Activated CD4-positive, alpha-beta T cell treated with anti-CD3 and anti-CD28 coated beads, Interleukin-2, amount 10 ng/mL, durations not matched to agents 7 days and 5 days (primary cell): ENCODE measurements at regions not wholly inside any gene's neighbourhood (a gene's known extent, or its start where the extent isn't known, plus 50 kb on each side); places are given as distances from the start of the nearest gene placed in this dataset.
"Not testable (repeated sequence)": the region's sequence is repeated elsewhere in the genome, so short reads cannot be mapped to it uniquely, and the experiment has no call there.

Experiments
- CTCF ChIA-PET: fragments of 350-600 bp; sonication (Branson Sonifier 250); formaldehyde crosslinking; loops from one replicate; lab custom pipeline; 2021; ENCODE audit warnings: antibody characterized with exemption; lab: Charles Lee
- POLR2A ChIA-PET: fragments of 350-600 bp; sonication (Branson Sonifier 250); formaldehyde crosslinking; loops from one replicate; lab custom pipeline; 2021; ENCODE audit warnings: antibody characterized with exemption; lab: Charles Lee
- DNase-seq: peaks from one replicate; pipeline ENCODE4 v3.0.0-alpha.2; 2020
- H3K27ac Mint-ChIP-seq: one replicate; pipeline ENCODE4 v1.8.0; 2021; ENCODE audit warnings: mild to moderate bottlenecking, moderate library complexity, mixed read lengths
- H3K27me3 Mint-ChIP-seq: one replicate; pipeline ENCODE4 v1.8.0; 2021; ENCODE audit warnings: mixed read lengths
- H3K36me3 Mint-ChIP-seq: one replicate; pipeline ENCODE4 v1.8.0; 2021; ENCODE audit warnings: low read depth, mixed read lengths
- H3K4me1 Mint-ChIP-seq: one replicate; pipeline ENCODE4 v1.8.0; 2021; ENCODE audit warnings: mixed read lengths
- H3K4me3 Mint-ChIP-seq: one replicate; pipeline ENCODE4 v1.8.0; 2021; ENCODE audit warnings: mild to moderate bottlenecking, moderate library complexity, mixed read lengths
- H3K9me3 Mint-ChIP-seq: one replicate; pipeline ENCODE4 v1.8.0; 2021; ENCODE audit warnings: mixed read lengths

DNA sequence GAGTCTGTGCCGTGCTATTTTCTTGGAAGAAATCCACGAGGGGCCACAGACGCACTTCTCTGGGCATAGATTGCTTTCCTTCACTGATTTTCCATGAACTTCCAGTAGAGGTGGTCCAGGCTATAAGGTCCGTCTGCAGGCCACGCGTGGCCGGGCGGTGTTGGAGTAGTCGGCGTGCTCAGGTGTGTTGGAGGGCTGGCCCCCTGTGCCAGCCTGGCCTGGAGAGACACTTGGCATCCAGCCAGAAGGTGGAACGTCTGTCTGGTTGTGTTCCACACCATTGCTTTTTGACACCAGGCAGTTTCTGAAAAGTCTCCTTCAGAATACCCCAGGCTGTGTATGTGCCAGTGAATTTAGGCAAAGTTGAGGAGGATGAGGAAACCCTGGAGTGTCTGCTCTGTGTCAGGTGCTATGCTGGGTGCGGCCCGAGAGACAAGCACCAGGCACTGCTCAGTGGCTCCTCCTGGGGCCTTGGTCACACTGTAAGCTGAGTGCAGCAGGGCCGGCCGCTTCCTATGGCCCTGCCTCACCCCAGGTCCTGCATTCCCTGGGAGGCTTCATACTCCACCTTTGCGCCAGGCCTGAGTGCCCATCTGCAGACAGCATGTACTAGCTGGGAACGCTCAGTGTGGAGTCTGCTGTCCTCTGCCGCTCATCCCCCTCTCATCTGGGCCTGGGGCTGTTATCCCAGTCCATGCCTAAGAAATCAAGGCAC, 52.1 kb upstream of the TAMM41 start:
- H3K4me1 Mint-ChIP-seq = no peaks in the 10 kb centered on the region

DNA sequence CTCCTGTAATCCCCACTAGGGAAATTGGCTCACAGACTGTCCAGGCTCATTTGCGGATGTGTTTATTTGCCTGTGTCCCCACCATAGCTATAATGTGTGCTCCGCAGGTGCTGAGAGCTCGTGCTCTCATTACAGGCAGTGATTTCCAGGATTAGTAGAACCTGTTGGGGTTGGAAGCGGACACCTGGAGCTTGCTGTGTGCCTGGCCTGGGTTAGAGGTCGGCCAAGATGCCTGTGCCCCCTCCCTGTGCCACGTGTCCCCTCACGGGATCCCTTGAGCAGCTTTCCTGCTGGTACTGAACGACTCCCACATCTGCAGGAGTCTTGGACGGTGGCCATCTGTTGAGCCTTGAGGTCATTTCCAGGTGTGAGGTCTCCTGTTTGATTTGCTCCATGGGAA, 52.7 kb upstream of the TAMM41 start:
- H3K4me3 Mint-ChIP-seq, CTCF ChIA-PET, H3K9me3 Mint-ChIP-seq: not testable (repeated sequence)

More for the DNA sequence above, 52.1 kb upstream of the TAMM41 start:
- POLR2A ChIA-PET = no interaction called here
- Mint-ChIP-seq H3K9me3 (no peaks in the 10 kb centered on the region), H3K36me3 (no peaks in the 10 kb centered on the region), H3K4me3 (no peak overlapping the region), H3K27me3 (peaks cover 23% of the 10 kb centered on the region), H3K27ac (no peak overlapping the region)
- no peak for DNase-seq
- CTCF ChIA-PET = no interaction called here

DNA sequence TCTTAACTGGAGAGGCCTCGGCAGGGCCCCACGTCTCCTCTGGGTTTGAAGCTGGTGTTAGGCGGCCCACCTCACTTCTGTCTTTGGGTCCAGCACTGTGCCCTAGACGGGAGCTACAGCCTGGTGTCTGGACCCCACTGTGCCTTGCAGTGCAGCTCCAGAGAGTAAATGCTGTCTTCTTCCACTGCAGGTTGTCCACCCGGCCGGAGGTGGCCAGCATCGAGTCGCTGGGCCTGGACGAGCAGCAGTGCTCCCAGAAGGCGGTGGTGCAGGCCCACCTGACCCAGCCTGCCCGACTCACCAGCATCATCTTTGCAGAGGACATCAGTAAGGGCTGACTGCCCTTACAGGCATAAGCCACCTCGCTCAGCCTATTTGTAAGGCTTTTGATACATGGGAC, 53.1 kb upstream of the TAMM41 start:
- POLR2A ChIA-PET = no interaction called here
- Mint-ChIP-seq H3K4me1 (no peaks in the 10 kb centered on the region), H3K27ac (no peak overlapping the region), H3K36me3 (no peaks in the 10 kb centered on the region), H3K9me3 (no peaks in the 10 kb centered on the region), H3K4me3 (no peak overlapping the region), H3K27me3 (peaks cover 18% of the 10 kb centered on the region)
- DNase-seq = no peak
- CTCF ChIA-PET = no interaction called here

More for the DNA sequence above, 52.7 kb upstream of the TAMM41 start:
- H3K36me3 Mint-ChIP-seq, H3K27ac Mint-ChIP-seq, DNase-seq, POLR2A ChIA-PET, H3K4me1 Mint-ChIP-seq: not testable (repeated sequence)
- H3K27me3 Mint-ChIP-seq = peaks cover 18% of the 10 kb centered on the region

DNA sequence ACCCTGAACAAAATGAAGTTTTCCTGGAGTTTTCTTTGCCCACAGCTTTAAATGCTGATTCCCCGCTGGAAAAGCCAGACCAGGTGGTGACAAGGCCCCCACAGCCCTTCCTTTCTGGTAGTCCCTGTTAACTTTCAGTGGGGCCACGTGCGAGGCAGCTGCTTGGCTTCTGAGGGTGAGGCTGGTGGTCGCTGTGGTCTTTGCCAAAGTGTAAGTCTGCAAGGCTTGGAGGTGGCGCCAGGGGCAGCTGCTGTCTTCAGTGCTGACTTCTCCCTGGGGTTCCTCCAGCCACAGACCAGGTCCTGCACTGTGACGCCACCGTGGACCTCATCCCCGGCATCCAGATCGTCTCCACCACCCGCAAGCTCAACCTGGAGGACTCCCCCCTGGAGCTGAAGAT, 54.1 kb upstream of the TAMM41 start:
- CTCF ChIA-PET = no interaction called here

DNA sequence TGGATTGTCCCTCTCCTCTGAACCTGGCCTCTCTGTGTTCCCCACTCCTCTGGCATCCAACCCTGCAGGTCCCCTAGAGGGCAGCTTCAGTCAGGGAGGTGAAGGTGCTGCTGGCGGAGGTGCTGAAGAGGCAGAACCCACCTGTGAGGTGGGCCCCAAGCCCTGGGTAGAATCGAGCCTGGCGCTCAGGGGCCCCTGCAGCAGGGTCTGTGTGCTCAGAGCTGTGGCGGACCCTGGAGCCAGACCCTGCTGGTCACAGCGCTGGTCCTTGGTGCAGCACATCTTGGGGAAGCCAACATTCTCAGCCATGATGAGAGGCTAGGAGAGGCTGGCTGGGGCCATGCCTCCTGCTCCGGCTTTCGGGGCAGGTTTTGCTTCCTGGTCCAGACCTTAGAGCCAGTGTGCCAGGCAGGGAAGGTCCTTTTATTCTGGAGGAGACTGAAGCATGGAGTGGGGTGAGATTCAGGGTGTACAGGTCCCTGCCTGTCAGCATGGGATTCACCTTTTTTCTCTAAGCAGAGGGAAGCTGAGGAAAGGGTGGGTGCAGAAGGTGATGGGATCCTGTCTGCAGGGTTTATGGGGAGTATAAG, 54.7 kb upstream of the TAMM41 start:
- H3K9me3 Mint-ChIP-seq = no peaks in the 10 kb centered on the region
- no peak overlapping the region for H3K27ac Mint-ChIP-seq
- POLR2A ChIA-PET = no interaction called here
- DNase-seq = no peak
- no peaks in the 10 kb centered on the region for H3K36me3 Mint-ChIP-seq
- CTCF ChIA-PET = no interaction called here
- no peak overlapping the region for H3K4me3 Mint-ChIP-seq
- H3K27me3 Mint-ChIP-seq = peaks cover 7% of the 10 kb centered on the region
- H3K4me1 Mint-ChIP-seq = no peaks in the 10 kb centered on the region

More for the DNA sequence above, 54.1 kb upstream of the TAMM41 start:
- no peaks in the 10 kb centered on the region for H3K4me1 Mint-ChIP-seq
- H3K4me3 Mint-ChIP-seq = no peak overlapping the region
- no peaks in the 10 kb centered on the region for H3K9me3 Mint-ChIP-seq
- H3K36me3 Mint-ChIP-seq = no peaks in the 10 kb centered on the region
- peaks cover 11% of the 10 kb centered on the region for H3K27me3 Mint-ChIP-seq
- H3K27ac Mint-ChIP-seq = no peak overlapping the region
- POLR2A ChIA-PET = no interaction called here
- no peak for DNase-seq

DNA sequence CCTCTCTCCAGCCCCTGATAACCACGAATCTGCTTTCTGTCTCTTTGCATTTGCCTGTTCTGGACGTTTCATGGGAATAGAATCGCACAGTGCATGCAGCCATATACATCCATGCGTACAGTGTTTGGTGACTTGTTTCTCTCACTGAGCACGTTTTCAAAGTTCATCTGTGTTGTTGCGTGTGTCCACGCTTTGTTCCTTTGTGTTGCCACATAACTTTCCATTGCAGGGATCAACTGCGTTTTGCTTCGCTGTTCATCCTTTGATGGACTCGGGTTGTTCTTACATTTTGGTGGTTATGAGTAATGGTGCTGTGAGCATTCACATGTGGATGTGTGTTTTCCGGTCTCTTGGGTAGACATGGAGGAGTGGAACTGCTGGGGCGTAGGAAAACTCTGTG, 56.4 kb upstream of the TAMM41 start:
- H3K9me3 Mint-ChIP-seq = no peaks in the 10 kb centered on the region
- H3K27me3 Mint-ChIP-seq = no peaks in the 10 kb centered on the region
- DNase-seq = no peak
- no peak overlapping the region for H3K4me3 Mint-ChIP-seq
- no peak overlapping the region for H3K27ac Mint-ChIP-seq
- no peaks in the 10 kb centered on the region for H3K36me3 Mint-ChIP-seq
- H3K4me1 Mint-ChIP-seq = no peaks in the 10 kb centered on the region
- POLR2A ChIA-PET = no interaction called here
- CTCF ChIA-PET = no interaction called here

DNA sequence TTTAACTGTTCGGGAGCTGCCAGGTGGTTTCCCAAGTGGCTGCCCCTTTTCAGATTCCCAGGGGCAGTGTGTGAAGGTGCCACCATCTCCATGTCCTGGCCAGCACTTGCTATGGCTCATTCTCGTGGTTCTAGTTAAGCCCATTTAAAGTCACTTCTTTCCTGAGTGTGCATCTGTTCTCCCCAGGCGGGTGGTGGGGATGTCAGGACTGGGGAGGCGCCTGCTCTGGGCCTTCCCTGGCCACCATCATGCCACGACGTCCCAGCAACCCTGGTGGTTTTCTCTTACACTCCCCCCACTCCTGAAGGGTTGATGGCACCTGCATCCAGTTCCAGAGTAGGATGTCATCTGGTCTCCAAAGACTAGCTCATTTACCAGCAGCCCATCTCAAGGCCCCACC, 56.8 kb upstream of the TAMM41 start:
- DNase-seq = no peak
- CTCF ChIA-PET = no interaction called here
- POLR2A ChIA-PET = no interaction called here
- H3K4me1 Mint-ChIP-seq = no peaks in the 10 kb centered on the region
- no peak overlapping the region for H3K4me3 Mint-ChIP-seq
- no peaks in the 10 kb centered on the region for H3K27me3 Mint-ChIP-seq
- H3K36me3 Mint-ChIP-seq = no peaks in the 10 kb centered on the region
- H3K9me3 Mint-ChIP-seq = no peaks in the 10 kb centered on the region
- H3K27ac Mint-ChIP-seq = no peak overlapping the region

DNA sequence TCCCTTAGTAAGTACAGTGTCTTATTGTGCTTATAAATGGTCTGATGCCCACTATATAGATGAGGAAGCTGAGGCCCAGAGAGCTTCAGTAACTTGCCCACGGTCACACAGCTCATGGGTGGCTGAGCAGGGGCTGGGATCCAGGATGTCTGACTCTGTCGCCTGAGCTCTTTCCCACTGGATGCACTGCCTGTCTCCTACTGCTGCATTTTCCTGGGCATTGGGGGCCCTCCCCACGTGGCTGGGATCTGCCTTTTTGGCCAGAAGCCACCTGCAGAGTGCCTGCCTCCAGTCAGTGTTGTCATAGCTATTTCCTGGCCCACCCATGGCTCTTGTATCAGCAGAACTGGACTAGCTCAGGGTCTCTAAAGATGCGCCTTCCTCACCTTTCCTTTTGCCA, 57.5 kb upstream of the TAMM41 start:
- no peak overlapping the region for H3K27ac Mint-ChIP-seq
- POLR2A ChIA-PET = no interaction called here
- no peaks in the 10 kb centered on the region for H3K36me3 Mint-ChIP-seq
- CTCF ChIA-PET = no interaction called here
- no peaks in the 10 kb centered on the region for H3K9me3 Mint-ChIP-seq
- H3K4me3 Mint-ChIP-seq = no peak overlapping the region
- DNase-seq = no peak
- peaks cover under 1% of the 10 kb centered on the region for H3K4me1 Mint-ChIP-seq
- H3K27me3 Mint-ChIP-seq = no peaks in the 10 kb centered on the region

DNA sequence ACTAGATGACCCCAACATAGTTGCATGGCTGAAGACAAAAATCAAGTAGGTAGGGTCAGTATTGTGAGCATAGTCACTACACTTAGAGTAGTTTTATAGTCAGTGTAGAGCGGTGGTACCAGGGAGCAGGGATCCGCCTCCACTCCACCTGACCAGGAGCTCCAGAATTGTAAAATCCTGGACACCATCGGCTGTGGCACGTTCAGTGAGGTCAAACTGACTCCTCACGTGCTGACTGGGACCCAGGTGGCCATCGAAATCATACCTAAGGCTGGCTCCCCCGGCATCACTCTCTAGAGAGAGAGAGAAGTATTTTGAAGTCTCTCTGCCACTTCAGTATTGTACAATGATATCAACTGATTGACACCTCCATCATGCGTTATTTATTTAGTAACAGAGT, 59.7 kb upstream of the TAMM41 start:
- Mint-ChIP-seq H3K36me3 (no peaks in the 10 kb centered on the region), H3K27ac (no peak overlapping the region), H3K9me3 (no peaks in the 10 kb centered on the region), H3K27me3 (no peaks in the 10 kb centered on the region), H3K4me1 (peaks cover 2% of the 10 kb centered on the region), H3K4me3 (no peak overlapping the region)
- DNase-seq = no peak
- ChIA-PET CTCF (no interaction called here), POLR2A (no interaction called here)

DNA sequence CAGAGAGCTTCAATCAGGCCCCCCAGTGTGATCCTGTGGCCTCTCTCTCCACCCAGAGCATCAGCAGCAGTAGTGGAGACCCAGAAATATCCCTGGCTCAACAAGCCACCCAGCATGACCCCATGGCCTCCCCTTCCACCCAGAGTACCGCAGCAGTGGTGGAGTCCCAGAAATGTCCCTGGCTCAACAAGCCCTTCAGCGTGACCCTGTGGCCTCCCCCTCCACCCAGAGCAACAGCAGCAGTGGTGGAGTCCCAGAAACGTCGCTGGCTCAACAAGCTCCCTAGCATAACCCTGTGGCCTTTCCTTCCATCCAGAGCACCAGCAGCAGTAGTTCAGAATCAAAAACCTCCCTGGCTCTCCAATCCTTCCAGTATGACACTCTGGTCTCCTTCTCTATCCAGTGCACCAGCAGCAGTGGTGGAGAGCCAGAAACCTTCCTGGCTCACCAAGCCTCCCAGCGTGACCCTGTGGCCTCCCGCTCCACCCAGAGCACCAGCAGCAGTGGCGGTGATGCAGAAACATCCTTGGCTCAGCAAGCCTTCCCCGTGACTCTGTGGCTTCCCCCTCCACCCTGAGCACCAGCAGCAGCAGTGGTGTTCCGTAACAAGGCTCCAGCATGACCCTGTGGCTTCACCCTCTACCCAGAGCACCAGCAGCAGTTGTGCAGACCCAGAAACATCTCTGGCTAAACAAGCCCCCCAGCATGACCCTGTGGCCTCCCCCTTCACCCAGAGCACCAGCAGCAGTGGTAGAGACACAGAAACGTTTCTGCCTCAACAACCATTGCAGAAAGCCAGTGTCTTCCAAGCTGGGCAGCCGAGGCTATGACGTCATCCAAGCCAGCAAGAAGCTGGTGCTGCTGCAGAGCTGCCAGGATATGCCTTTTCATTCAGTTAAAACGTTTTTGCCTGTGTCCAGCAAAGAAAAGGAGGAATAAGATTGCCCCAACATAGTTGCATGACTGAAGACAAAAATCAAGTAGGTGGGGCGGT, 61.3 kb upstream of the TAMM41 start:
- peaks cover 2% of the 10 kb centered on the region for H3K4me1 Mint-ChIP-seq
- H3K27me3 Mint-ChIP-seq = no peaks in the 10 kb centered on the region
- ChIA-PET CTCF (no interaction called here), POLR2A (no interaction called here)
- H3K9me3 Mint-ChIP-seq = no peaks in the 10 kb centered on the region
- no peak for DNase-seq
- no peak overlapping the region for H3K4me3 Mint-ChIP-seq
- no peaks in the 10 kb centered on the region for H3K36me3 Mint-ChIP-seq
- no peak overlapping the region for H3K27ac Mint-ChIP-seq

DNA sequence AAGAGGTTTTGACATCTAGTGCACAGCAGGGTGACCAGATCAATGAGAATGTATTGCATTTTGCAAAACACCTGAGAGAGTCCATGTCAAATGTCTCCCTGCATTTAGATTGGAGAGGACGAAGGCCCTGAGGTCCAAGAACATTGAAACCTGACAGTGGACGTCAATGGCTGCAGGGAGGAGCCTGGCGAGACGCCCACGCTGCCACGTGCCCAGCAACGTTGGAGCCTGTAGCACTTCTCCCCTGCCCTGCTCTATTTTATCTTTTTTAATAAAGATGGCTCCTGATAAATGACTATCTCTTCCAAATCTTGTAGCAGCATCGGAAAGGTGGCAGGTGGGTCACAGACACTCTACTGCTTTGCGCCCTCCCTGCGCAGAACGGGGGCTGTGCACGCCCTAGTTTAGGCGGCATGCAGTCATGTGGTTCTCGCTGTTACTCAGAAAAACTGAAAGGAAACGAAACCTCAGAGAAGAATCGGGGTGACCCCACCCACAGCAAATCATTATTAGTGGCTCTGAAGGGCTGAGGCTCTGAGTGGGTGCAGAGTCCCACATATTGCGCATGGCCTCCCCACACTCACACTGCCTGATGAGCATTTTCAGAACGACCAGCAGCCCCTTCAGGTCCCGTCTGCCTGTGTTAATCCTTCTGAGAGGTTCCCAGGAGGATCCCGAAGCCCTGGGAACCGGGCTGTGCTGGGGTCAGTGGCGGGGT, 62.5 kb upstream of the TAMM41 start:
- Mint-ChIP-seq H3K27ac (no peak overlapping the region), H3K4me1 (peaks cover 2% of the 10 kb centered on the region), H3K4me3 (no peak overlapping the region), H3K27me3 (no peaks in the 10 kb centered on the region), H3K9me3 (no peaks in the 10 kb centered on the region), H3K36me3 (no peaks in the 10 kb centered on the region)
- ChIA-PET POLR2A (no interaction called here), CTCF (interaction anchor here (0.6 kb wide), 1 partner anchor 209 kb away, joined by 3 read pairs; no protein-coding TSS in a partner anchor)
- no peak for DNase-seq

DNA sequence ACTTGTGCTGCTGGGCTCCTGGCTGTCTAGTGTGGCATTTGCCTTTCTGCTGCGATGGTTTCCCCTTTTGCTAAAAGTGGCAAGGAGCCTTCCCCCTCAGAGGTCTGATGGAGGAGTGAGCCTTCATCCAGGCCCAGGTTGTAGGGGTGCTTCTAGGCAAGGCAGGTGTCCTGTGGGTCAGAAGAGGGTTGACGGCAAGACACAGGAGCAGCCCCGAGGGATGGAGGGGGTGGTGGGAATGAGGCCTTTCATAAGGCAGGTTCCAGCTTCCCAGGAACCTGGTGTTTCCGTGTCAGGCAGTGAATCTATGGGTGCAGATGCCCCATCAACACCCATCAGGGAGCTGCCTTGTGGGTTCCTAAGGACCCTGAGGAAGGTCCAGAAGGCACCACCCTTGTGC, 63.0 kb upstream of the TAMM41 start:
- H3K27me3 Mint-ChIP-seq = no peaks in the 10 kb centered on the region
- no peak for DNase-seq
- no peak overlapping the region for H3K4me3 Mint-ChIP-seq
- H3K4me1 Mint-ChIP-seq = peaks cover 2% of the 10 kb centered on the region
- ChIA-PET CTCF (interaction anchor here (0.6 kb wide), 1 partner anchor 210 kb away, joined by 3 read pairs; no protein-coding TSS in a partner anchor), POLR2A (interaction anchor here (0.6 kb wide), 1 partner anchor 523 kb away, joined by 4 read pairs; no protein-coding TSS in a partner anchor)
- H3K27ac Mint-ChIP-seq = no peak overlapping the region
- no peaks in the 10 kb centered on the region for H3K36me3 Mint-ChIP-seq
- no peaks in the 10 kb centered on the region for H3K9me3 Mint-ChIP-seq
